Heart left ventricle (tissue), 16 donors: ENCODE measurements at regions not wholly inside any gene's neighbourhood (a gene's known extent, or its start where the extent isn't known, plus 50 kb on each side); places are given as distances from the start of the nearest gene placed in this dataset.

Experiments used
- ATAC-seq, 4 donors: fragments of 200-7000 bp; cut with Tn5 transposase; one replicate each; pipeline ENCODE4 v1.9.1; 2020 to 2022; ENCODE audit warnings: moderate library complexity in 4 of 4, mild to moderate bottlenecking in 3 of 4, moderate number of reproducible peaks in 1 of 4
- DNase-seq, 5 donors: peaks; one replicate each; pipeline ENCODE4 v3.0.0-alpha.2; 2020
- H3K27ac ChIP-seq, 12 donors: fragments of 200-600 bp; sonication (generic) in 4 of 12; one replicate each; pipeline versions ENCODE4 v1.5.0 to v1.8.0; 2016 to 2022; ENCODE audit warnings: mild to moderate bottlenecking in 2 of 12
- H3K27me3 ChIP-seq, 9 donors: fragments of 200-600 bp; sonication (generic) in 2 of 9; one replicate each; pipeline versions ENCODE4 v1.5.1 to v1.8.0; 2016 to 2022; ENCODE audit warnings: mild to moderate bottlenecking in 3 of 9
- H3K36me3 ChIP-seq, 9 donors: fragments of 200-600 bp; sonication (generic) in 2 of 9; one replicate each; pipeline versions ENCODE4 v1.5.0 to v1.8.0; 2018 to 2022; ENCODE audit warnings: mild to moderate bottlenecking in 2 of 9
- H3K4me1 ChIP-seq, 12 donors: fragments of 200-600 bp; sonication (generic) in 4 of 12; one replicate each; pipeline versions ENCODE4 v1.5.0 to v1.8.0; 2016 to 2022; ENCODE audit warnings: mild to moderate bottlenecking in 3 of 12
- H3K4me3 ChIP-seq, 12 donors: fragments of 200-600 bp; sonication (generic) in 4 of 12; one replicate each; pipeline versions ENCODE4 v1.5.0 to v1.8.0; 2017 to 2022; ENCODE audit warnings: mild to moderate bottlenecking in 9 of 12, moderate library complexity in 4 of 12
- H3K9me3 ChIP-seq, 12 donors: fragments of 200-600 bp; sonication (generic) in 4 of 12; one replicate each; pipeline versions ENCODE4 v1.5.0 to v1.8.0; 2016 to 2022; ENCODE audit warnings: mild to moderate bottlenecking in 1 of 12
- POLR2A ChIP-seq, 2 donors: fragments of 450-650 bp; IDR thresholded peaks; one replicate each; pipeline ENCODE4 v1.6.1; 2017; ENCODE audit warnings: antibody characterized with exemption in 2 of 2, mild to moderate bottlenecking in 2 of 2, moderate library complexity in 2 of 2
- WGBS, 4 donors: extraction: QIAGEN DNeasy Blood & Tissue Kit in 2 of 4; methylation state at CpG; one replicate each; pipeline versions ENCODE4 v1.1.5 to v1.1.7; 2013 to 2018; 5-methylcytosine and 5-hydroxymethylcytosine counted together
- intact Hi-C, 10 donors: fragments of 100-400 bp; cut with DNase I; formaldehyde crosslinking; loops; one replicate each; pipeline versions ENCODE4 v1.11.1 to v1.14.2; 2022
- TF ChIP-seq, protein P1 (sequence below), 12 donors: fragments of 200-600 bp; sonication (generic) in 4 of 12; IDR thresholded peaks; one replicate each; pipeline versions ENCODE4 v1.5.0 to v1.8.0; 2018 to 2022; ENCODE audit warnings: antibody characterized with exemption in 12 of 12, mild to moderate bottlenecking in 5 of 12
- donor health status: ischemic (EF 13 %, LVEDD 7.1; RV severe dilation, severe dysfunction).
- donor health status: healthy with polysubstance abuse.
- donor health status: DM: no; HTN: yes; CAD: no.
- donor health status: DM: no; HTN: no; CAD: no.
- donor health status: ischemic (EF 25% LVEDD 6.9; RV normal size, moderate dysfunction).
- donor health status: ischemic (EF 25% LVEDD 5.7; RV mildly dilated, moderate dysfunction).
- donor health status: healthy.
- donor health status: DM: yes; HTN: yes; CAD: no.
- donor health status: ischemic (EF 35%, LVEDD 5.7; RV mildly dilated, moderate dysfunction).
- donor health status: nonischemic (EF 11% LVEDD 7.7; RV severe dilation, severe dysfunction).
- donor health status: DM: yes; HTN: yes; CAD: no.
- donor health status: PGD.
- donor health status: ischemic (EF 29% LVEDD 5.4; RV normal size, mild dysfunction).
- donor health status: nonischemic (EF 23%, LVEDD 6.1; RV moderate dilation, normal function).

DNA sequence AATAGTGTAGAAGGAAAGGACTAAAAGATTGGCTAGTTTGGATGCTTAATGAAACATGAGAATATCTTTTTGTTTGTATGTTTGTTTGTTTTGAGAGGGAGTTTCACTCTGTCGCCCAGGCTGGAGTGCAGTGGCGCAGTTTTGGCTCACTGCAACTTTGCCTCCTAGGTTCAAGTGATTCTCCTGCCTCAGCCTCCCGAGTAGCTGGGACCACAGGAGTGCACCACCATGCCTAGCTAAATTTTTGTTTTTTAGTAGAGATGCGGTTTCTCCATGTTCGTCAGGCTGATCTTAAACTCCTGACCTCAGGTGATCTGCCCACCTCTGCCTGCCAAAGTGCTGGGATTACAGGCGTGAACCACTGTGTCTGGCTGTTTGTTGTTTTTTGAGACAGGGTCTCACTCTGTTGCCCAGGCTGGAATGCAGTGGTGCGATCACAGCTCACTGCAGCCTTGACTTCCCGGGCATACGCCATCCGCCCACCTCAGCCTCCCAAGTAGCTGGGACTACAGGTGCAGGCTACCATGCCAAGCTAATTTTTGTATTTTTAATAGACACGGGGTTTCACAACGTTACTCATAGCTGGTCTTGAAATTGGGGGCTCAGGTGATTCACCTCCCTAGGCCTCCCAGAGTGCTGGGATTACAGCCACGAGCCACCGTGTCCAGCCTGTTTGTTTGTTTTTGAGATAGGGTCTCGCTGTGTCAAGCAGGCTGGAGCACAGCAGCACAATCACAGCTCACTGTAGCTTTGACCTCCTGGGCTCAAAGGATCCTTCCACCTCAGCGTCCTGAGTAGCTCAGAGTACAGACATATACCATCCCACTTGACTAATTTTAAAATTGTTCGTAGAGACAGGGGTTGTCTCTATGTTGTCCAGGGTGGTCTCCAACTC, 209.2 kb downstream of the MYCN start:
- intact Hi-C loops: no loop called here
- no peaks in the 10 kb centered on the region for H3K36me3 ChIP-seq
- TF ChIP-seq, protein P1, sequence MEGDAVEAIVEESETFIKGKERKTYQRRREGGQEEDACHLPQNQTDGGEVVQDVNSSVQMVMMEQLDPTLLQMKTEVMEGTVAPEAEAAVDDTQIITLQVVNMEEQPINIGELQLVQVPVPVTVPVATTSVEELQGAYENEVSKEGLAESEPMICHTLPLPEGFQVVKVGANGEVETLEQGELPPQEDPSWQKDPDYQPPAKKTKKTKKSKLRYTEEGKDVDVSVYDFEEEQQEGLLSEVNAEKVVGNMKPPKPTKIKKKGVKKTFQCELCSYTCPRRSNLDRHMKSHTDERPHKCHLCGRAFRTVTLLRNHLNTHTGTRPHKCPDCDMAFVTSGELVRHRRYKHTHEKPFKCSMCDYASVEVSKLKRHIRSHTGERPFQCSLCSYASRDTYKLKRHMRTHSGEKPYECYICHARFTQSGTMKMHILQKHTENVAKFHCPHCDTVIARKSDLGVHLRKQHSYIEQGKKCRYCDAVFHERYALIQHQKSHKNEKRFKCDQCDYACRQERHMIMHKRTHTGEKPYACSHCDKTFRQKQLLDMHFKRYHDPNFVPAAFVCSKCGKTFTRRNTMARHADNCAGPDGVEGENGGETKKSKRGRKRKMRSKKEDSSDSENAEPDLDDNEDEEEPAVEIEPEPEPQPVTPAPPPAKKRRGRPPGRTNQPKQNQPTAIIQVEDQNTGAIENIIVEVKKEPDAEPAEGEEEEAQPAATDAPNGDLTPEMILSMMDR (IDR thresholded peaks at IDR 0.05): no peak
- TF ChIP-seq POLR2A (IDR thresholded peaks at IDR 0.05): no peak
- H3K27ac ChIP-seq: no peak overlapping the region
- ATAC-seq (no peak), DNase-seq (no peak)
- no peak overlapping the region for H3K4me3 ChIP-seq
- no peaks in the 10 kb centered on the region for H3K4me1 ChIP-seq
- no peaks in the 10 kb centered on the region for H3K9me3 ChIP-seq
- WGBS, 4 donors: 75 to 82% (median 79%) methylated on average over 17 of the region's 17 CpGs
- no peaks in the 10 kb centered on the region for H3K27me3 ChIP-seq

- intact Hi-C loops: no loop called here
- Histone ChIP-seq H3K27me3 (no peaks in the 10 kb centered on the region), H3K36me3 (no peaks in the 10 kb centered on the region), H3K4me3 (no peak overlapping the region), H3K4me1 (no peaks in the 10 kb centered on the region), H3K9me3 (no peaks in the 10 kb centered on the region), H3K27ac (no peak overlapping the region)
- 84 to 90% (median 88%) methylated on average over 6 of the region's 6 CpGs for WGBS, 4 donors
- ATAC-seq: no peak
- TF ChIP-seq POLR2A (IDR thresholded peaks at IDR 0.05): no peak
- TF ChIP-seq, protein P1 (IDR thresholded peaks at IDR 0.05): no peak
- DNase-seq: no peak
Measured at GRCh38 chr2:16148632-16149348, 208.4 kb downstream of the MYCN start.

- H3K4me3 ChIP-seq: no peak overlapping the region
- DNase-seq (no peak), ATAC-seq (no peak)
- WGBS, 4 donors: 92 to 95% (median 94%) methylated on average over 9 of the region's 9 CpGs
- H3K27me3 ChIP-seq: no peaks in the 10 kb centered on the region
- no peak overlapping the region for H3K27ac ChIP-seq
- no peaks in the 10 kb centered on the region for H3K36me3 ChIP-seq
- H3K9me3 ChIP-seq: no peaks in the 10 kb centered on the region
- intact Hi-C loops: no loop called here
- TF ChIP-seq, protein P1 (IDR thresholded peaks at IDR 0.05): no peak
- no peak for TF ChIP-seq POLR2A (IDR thresholded peaks at IDR 0.05)
- H3K4me1 ChIP-seq: no peaks in the 10 kb centered on the region
Measured at GRCh38 chr2:16142383-16143361, 202.3 kb downstream of the MYCN start.
